GM18873 (cell line): ENCODE measurements at regions not wholly inside any gene's neighbourhood (a gene's known extent, or its start where the extent isn't known, plus 50 kb on each side); places are given as distances from the start of the nearest gene placed in this dataset.

Source experiments
- ATAC-seq: cut with Tn5 transposase; IDR thresholded peaks from one replicate; pipeline ENCODE4 v1.9.1; 2021; ENCODE audit warnings: mild to moderate bottlenecking, moderate library complexity, moderate number of reproducible peaks; ENCODE audit not compliant: unreplicated experiment, low FRiP score

- no peak for ATAC-seq
Measured at GRCh38 chr9:26597542-26598149, 295.0 kb downstream of the CAAP1 start.

DNA sequence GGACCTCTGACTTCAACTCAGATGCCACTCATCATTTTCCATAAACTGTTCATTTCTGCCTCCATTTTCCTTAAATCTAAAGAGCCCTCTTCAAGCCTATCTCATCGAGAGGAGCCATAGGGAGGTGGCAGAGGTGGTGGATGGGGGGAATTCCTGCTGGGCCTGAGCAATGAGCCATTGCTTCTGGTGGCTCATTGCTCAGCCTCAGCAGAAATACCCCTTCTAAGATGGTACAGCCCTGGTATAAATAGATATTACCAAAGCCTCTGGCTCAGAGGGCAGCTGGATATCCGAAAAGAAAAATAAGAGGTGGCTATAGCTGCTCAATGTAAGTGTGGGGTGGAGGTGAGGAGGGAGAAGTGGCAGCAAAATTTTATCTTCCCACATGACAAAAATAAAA is 313.5 kb downstream of the CAAP1 start:
- no peak for ATAC-seq

GRCh38 chr9:26574898-26575440 is 317.6 kb downstream of the CAAP1 start:
- no peak for ATAC-seq

- no peak for ATAC-seq
Measured at GRCh38 chr9:26574256-26574655, 318.3 kb downstream of the CAAP1 start.

GRCh38 chr9:26567976-26568375 is 324.6 kb downstream of the CAAP1 start:
- no peak for ATAC-seq

DNA sequence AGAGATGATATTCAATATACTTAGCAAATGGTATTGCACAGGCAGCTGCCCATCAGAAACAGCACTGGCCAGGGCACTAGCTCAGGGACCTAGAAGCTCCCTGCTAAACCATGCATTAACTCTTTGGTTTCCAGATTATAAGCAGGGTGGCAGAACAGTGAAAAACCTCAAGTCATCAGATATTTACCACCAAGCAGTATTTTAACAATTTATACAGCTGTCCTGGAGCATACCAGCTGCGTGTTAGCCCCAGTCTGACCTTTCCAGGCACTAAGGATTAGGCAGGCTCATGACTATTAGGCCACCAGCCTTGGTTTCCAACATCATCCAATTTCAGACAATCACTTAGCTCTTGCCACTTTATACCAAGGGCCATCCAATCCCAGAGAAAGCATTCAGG is 326.5 kb downstream of the CAAP1 start:
- no peak for ATAC-seq

- ATAC-seq = no peak
Measured at GRCh38 chr9:26565118-26565517, 327.5 kb downstream of the CAAP1 start.

- ATAC-seq = no peak
Measured at GRCh38 chr9:26562338-26562737, 330.3 kb downstream of the CAAP1 start.

DNA sequence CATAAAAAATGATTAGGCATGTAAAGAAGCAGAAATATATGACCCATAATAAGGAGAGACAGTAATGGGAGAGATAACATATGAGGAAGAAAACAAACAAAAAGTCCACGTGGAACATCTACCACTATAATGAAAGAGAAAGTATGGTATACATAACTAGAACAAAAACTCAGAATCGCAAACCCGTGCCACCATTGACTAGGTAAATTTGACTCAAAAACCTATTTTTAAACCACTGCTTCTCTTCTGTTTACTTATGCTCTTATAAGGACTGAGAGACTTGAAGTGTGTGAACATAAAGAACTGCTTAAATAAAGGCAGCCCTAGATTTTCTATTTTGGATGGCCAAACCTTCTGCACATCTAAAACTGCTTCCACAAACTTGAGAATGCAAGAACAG is 330.7 kb downstream of the CAAP1 start:
- no peak for ATAC-seq

DNA sequence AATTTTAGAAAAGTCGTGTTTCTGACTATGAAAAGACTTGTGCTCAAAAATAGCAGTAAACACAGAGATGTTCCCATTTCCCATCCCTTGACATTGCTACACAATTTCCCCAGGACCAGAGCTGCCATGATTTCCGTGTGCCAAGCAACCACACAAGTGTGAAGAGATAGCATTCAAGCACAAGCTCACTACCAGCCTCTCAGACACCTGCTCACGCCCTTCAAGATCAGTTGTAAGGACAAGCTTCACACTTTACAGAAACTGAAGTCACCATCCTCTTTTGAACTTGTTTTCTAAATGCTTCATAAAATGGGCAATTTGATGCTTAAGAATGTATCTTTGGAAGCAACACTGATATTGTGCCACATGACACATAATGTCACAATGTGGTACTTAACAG is 333.1 kb downstream of the CAAP1 start:
- ATAC-seq = no peak

DNA sequence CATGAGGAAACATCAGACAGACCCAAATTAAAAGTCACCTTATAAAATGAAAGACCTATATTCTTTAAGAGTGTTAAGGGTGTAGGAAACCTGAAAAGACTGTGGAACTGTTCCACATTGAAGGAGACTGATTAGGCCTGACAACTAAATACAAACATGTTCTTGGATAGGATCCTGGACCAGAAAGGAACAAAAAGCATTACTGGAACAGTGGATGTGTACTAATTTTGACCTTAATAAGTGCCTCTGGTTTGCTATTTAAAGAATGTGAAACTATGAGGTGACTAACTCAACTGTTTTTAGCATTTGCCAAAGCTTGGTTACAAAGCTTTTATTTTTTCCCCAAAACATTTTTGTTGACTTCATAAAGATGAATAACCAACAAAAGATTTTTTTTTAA is 340.6 kb downstream of the CAAP1 start:
- ATAC-seq = no peak

DNA sequence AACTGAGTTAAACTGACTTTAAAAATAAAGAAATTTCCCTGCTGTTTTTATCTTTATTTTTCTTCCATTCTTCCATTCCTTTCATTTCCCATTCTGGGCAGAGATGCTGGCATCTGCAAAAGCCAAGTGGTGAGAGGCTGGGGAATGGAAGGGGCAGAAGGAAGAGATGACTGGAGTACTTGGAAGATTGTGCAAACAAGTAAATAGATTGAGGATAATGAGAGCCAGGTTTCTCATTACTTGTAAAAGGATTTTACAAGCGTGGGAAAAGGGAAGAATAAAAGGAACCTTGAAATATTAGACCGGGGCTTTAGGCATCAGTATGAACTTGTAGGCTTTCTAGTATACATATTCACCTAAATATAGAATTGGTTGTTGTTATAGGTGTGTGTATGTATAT is 341.2 kb downstream of the CAAP1 start:
- ATAC-seq = no peak

- no peak for ATAC-seq
Measured at GRCh38 chr9:26548781-26549290, 343.8 kb downstream of the CAAP1 start.

- no peak for ATAC-seq
Measured at GRCh38 chr9:26539867-26540493, 352.6 kb downstream of the CAAP1 start.

- ATAC-seq = no peak
Measured at GRCh38 chr9:26537211-26537610, 355.4 kb downstream of the CAAP1 start.

GRCh38 chr9:26535151-26535550 is 357.5 kb downstream of the CAAP1 start:
- no peak for ATAC-seq

GRCh38 chr9:26530841-26531240 is 361.8 kb downstream of the CAAP1 start:
- ATAC-seq = no peak

GRCh38 chr9:26527931-26528330 is 364.7 kb downstream of the CAAP1 start:
- ATAC-seq = no peak

DNA sequence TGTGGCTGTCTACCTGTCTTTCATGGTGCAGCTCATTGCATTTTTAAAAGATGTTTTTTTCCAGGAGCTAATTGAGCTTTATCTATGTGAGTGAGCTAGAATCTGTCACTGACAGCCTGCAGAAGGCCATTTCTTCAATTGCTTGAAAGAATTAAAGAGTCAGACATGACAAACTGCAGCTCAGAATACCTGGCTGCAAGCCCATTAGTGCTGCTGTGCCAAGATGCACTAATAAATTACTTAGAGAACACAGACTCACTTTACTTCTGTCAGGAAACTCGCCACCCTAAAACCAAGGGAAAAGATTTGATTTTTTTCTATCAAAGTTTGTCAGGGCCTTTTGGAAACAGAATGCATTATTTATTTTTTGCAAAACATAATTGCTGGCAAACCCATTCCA is 368.3 kb downstream of the CAAP1 start:
- ATAC-seq = no peak

DNA sequence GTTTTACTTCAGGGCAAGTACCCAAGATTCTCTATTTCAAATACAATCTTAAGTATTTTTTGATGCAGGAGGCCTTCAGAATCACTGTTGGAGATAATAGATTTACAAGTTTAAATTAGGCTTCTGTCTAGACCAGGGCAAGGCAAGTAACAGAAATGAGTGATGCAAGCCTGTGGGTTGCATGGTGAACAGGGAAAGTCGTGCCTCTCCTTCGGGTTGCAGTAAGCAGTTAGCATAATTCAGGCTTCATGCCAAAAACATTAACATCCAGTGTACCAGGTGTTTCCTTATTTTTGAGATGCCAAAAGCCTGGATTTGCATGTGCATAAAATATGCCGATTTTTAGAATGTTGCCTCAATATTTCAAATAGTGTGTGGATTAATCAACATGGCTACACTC is 369.0 kb downstream of the CAAP1 start:
- no peak for ATAC-seq

- ATAC-seq = no peak
Measured at GRCh38 chr9:26520141-26520540, 372.5 kb downstream of the CAAP1 start.

GRCh38 chr9:26516773-26517343 is 375.7 kb downstream of the CAAP1 start:
- no peak for ATAC-seq
